ENCODE measurements at regions not wholly inside any gene's neighbourhood (a gene's known extent, or its start where the extent isn't known, plus 50 kb on each side); places are given as distances from the start of the nearest gene placed in this dataset.
A peak's percentile ranks its signal among the peaks of the same experiment; 100 is the strongest.

GRCh38 chr15:96123630-96124187, 206.8 kb upstream of the NR2F2 start:
- POLR2A ChIA-PET = interaction anchor here (0.6 to 0.8 kb wide), 2 partner anchors 34 to 95 kb away, joined by 3 read pairs; no protein-coding TSS in a partner anchor
- TF ChIP-seq, protein P1, sequence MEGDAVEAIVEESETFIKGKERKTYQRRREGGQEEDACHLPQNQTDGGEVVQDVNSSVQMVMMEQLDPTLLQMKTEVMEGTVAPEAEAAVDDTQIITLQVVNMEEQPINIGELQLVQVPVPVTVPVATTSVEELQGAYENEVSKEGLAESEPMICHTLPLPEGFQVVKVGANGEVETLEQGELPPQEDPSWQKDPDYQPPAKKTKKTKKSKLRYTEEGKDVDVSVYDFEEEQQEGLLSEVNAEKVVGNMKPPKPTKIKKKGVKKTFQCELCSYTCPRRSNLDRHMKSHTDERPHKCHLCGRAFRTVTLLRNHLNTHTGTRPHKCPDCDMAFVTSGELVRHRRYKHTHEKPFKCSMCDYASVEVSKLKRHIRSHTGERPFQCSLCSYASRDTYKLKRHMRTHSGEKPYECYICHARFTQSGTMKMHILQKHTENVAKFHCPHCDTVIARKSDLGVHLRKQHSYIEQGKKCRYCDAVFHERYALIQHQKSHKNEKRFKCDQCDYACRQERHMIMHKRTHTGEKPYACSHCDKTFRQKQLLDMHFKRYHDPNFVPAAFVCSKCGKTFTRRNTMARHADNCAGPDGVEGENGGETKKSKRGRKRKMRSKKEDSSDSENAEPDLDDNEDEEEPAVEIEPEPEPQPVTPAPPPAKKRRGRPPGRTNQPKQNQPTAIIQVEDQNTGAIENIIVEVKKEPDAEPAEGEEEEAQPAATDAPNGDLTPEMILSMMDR (IDR thresholded peaks at IDR 0.05; ENCODE audit: unreplicated experiment) = no peak
- Mint-ChIP-seq H3K4me3 (ENCODE audit: unreplicated experiment) (no peak overlapping the region), H3K9me3 (ENCODE audit: unreplicated experiment) (no peaks in the 10 kb centered on the region), H3K27ac (ENCODE audit: low read depth, unreplicated experiment) (no peak overlapping the region), H3K4me1 (ENCODE audit: insufficient read depth, unreplicated experiment) (peaks cover 15% of the 10 kb centered on the region), H3K36me3 (ENCODE audit: insufficient read depth, unreplicated experiment) (peaks cover 6% of the 10 kb centered on the region), H3K27me3 (ENCODE audit: insufficient read depth, unreplicated experiment) (no peaks in the 10 kb centered on the region)
- no TSS peak for BruUV-seq (replicated peaks)
- intact Hi-C loops (cut with micrococcal nuclease) = loop anchor here (10.0 kb wide), 1 partner anchor 201 kb away; no protein-coding TSS in a partner anchor
- CTCF ChIA-PET = interaction anchor here (1.2 kb wide), 1 partner anchor 20 kb away, joined by 3 read pairs; no protein-coding TSS in a partner anchor
- DNase-seq (ENCODE audit: unreplicated experiment) = no peak

GRCh38 chr15:96124436-96124835, 206.1 kb upstream of the NR2F2 start:
- H3K27ac Mint-ChIP-seq (ENCODE audit: low read depth, unreplicated experiment) = no peak overlapping the region
- H3K9me3 Mint-ChIP-seq (ENCODE audit: unreplicated experiment) = no peaks in the 10 kb centered on the region
- TF ChIP-seq, protein P1 (IDR thresholded peaks at IDR 0.05; ENCODE audit: unreplicated experiment) = no peak
- no peak overlapping the region for H3K4me3 Mint-ChIP-seq (ENCODE audit: unreplicated experiment)
- no peaks in the 10 kb centered on the region for H3K27me3 Mint-ChIP-seq (ENCODE audit: insufficient read depth, unreplicated experiment)
- no TSS peak for BruUV-seq (replicated peaks)
- intact Hi-C loops (cut with micrococcal nuclease) = loop anchor here (10.0 kb wide), 1 partner anchor 200 kb away; no protein-coding TSS in a partner anchor
- peaks cover 15% of the 10 kb centered on the region for H3K4me1 Mint-ChIP-seq (ENCODE audit: insufficient read depth, unreplicated experiment)
- H3K36me3 Mint-ChIP-seq (ENCODE audit: insufficient read depth, unreplicated experiment) = peaks cover 6% of the 10 kb centered on the region
- ChIA-PET CTCF (interaction anchor here (0.5 to 1.2 kb wide), 3 partner anchors 21 to 522 kb away, joined by 3 to 9 read pairs (median 3); no protein-coding TSS in a partner anchor), POLR2A (interaction anchor here (0.8 kb wide), 1 partner anchor 34 kb away, joined by 3 read pairs; no protein-coding TSS in a partner anchor)
- no peak for DNase-seq (ENCODE audit: unreplicated experiment)

DNA sequence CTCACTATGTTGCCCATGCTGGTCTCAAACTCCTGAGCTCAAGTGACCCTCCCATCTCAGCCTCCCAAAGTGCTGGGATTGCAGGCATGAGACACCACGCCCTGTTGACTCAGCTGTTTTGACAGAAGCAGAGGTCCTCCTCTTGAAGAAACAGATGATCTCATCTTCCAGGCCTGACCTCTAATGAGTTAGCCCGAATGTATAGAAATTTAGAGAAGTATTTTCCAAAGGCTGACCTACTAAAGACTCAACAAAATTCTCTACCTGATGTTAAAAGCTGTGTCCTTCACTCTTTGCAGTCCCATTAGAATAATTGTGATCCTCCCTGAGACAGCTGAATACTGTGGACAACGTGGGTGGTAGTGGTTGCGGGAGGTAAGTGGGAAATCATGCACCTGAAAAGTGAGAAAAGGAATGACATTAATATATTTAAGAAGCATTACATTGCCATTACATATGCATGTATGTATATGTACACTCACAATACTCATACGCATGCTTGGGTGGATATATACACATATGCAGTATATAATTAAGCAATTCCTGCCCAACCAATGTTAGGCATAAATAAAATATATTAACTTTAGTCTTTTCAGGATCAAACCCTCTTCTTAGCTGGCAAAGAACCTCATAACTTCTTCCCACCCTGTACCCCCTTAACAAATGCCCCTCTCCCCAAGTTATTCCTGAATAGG, 204.6 kb upstream of the NR2F2 start:
- Mint-ChIP-seq H3K27me3 (ENCODE audit: insufficient read depth, unreplicated experiment) (no peaks in the 10 kb centered on the region), H3K9me3 (ENCODE audit: unreplicated experiment) (no peaks in the 10 kb centered on the region), H3K4me1 (ENCODE audit: insufficient read depth, unreplicated experiment) (peaks cover 15% of the 10 kb centered on the region), H3K36me3 (ENCODE audit: insufficient read depth, unreplicated experiment) (peaks cover 6% of the 10 kb centered on the region), H3K27ac (ENCODE audit: low read depth, unreplicated experiment) (no peak overlapping the region), H3K4me3 (ENCODE audit: unreplicated experiment) (no peak overlapping the region)
- DNase-seq (ENCODE audit: unreplicated experiment) = peak; percentile 47
- POLR2A ChIA-PET = interaction anchor here (0.6 kb wide), 1 partner anchor 200 kb away, joined by 3 read pairs; no protein-coding TSS in a partner anchor
- TF ChIP-seq, protein P1 (IDR thresholded peaks at IDR 0.05; ENCODE audit: unreplicated experiment) = no peak
- no TSS peak for BruUV-seq (replicated peaks)
- CTCF ChIA-PET = no interaction called here
- intact Hi-C loops (cut with micrococcal nuclease) = loop anchor here (10.0 kb wide), 1 partner anchor 199 kb away; no protein-coding TSS in a partner anchor

DNA sequence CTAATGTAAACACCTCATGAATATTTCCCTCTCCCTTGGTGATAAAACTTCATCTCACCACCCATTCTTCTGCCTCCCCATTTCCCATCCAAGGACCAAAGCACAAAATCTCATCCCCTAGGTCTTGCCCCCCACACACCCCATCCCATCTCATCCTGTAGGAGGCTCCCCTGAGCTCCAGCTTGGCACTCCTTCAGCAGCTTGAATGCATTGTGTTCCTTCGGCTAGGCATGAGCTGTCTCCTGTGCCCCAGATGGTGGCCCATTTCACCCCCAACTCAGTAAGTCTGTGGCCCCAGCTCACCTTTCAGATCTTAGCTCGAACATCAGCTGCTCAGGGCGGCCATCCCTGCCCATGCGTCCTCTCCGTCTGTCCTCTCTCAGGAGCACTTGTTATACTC, 203.6 kb upstream of the NR2F2 start:
- Mint-ChIP-seq H3K4me3 (ENCODE audit: unreplicated experiment) (no peak overlapping the region), H3K27ac (ENCODE audit: low read depth, unreplicated experiment) (no peak overlapping the region), H3K27me3 (ENCODE audit: insufficient read depth, unreplicated experiment) (no peaks in the 10 kb centered on the region), H3K4me1 (ENCODE audit: insufficient read depth, unreplicated experiment) (peaks cover 11% of the 10 kb centered on the region), H3K9me3 (ENCODE audit: unreplicated experiment) (no peaks in the 10 kb centered on the region), H3K36me3 (ENCODE audit: insufficient read depth, unreplicated experiment) (peaks cover 6% of the 10 kb centered on the region)
- TF ChIP-seq, protein P1 (IDR thresholded peaks at IDR 0.05; ENCODE audit: unreplicated experiment) = no peak
- intact Hi-C loops (cut with micrococcal nuclease) = loop anchor here (10.0 kb wide), 1 partner anchor 198 kb away; no protein-coding TSS in a partner anchor
- no peak for DNase-seq (ENCODE audit: unreplicated experiment)
- no TSS peak for BruUV-seq (replicated peaks)
- ChIA-PET CTCF (interaction anchor here (0.6 kb wide), 1 partner anchor 109 kb away, joined by 4 read pairs; no protein-coding TSS in a partner anchor), POLR2A (interaction anchor here (0.7 kb wide), 1 partner anchor 78 kb away, joined by 3 read pairs; no protein-coding TSS in a partner anchor)

Data from MCF 10A (cell line).